ENCODE measurements at regions not wholly inside any gene's neighbourhood (a gene's known extent, or its start where the extent isn't known, plus 50 kb on each side); places are given as distances from the start of the nearest gene placed in this dataset.

- no CpG with 5 or more reads among the region's 1 CpG for WGBS, 2 experiments (ENCODE audit: extremely low coverage in 2 of 2, insufficient read length in 1 of 2)
- no peak overlapping the region for H3K23ac ChIP-seq (ENCODE audit: low read depth, low read length)
- H3K18ac ChIP-seq (ENCODE audit: low read depth, low read length), result no peak overlapping the region
- no peak for ATAC-seq (ENCODE audit: low read depth)
- no peak overlapping the region for H3K4ac ChIP-seq (ENCODE audit: low read depth, low read length)
- dilution Hi-C loops (cut with HindIII; ENCODE audit: low sequenced_read_pairs, unreplicated experiment), result no loop called here
- H3K27ac ChIP-seq (ENCODE audit: insufficient read depth, low read length), result no peak overlapping the region
- H2BK20ac ChIP-seq (ENCODE audit: low read depth, low read length), result no peak overlapping the region
- no peak overlapping the region for H2AFZ ChIP-seq (replicated peaks; ENCODE audit: low read length, poor library complexity)
- in situ Hi-C loops (cut with MboI; ENCODE audit: low sequenced_read_pairs), result no loop called here
- no peak overlapping the region for H3K14ac ChIP-seq (replicated peaks; ENCODE audit: low read depth, low read length)
- no peak overlapping the region for H2BK120ac ChIP-seq (ENCODE audit: low read depth, low read length)
- no peaks in the 10 kb centered on the region for H3K36me3 ChIP-seq (ENCODE audit: control insufficient read depth, insufficient read depth, low read length)
- H3K4me3 ChIP-seq (ENCODE audit: insufficient read depth, low read depth, low read length), result no peak overlapping the region
- H3K27me3 ChIP-seq (ENCODE audit: control insufficient read depth, insufficient read depth, low read length), result no peaks in the 10 kb centered on the region
- H3K9ac ChIP-seq (ENCODE audit: low read depth, low read length), result no peak overlapping the region
- intact Hi-C loops (cut with micrococcal nuclease), result no loop called here
- CTCF ChIA-PET, result no interaction called here
- POLR2A ChIA-PET (ENCODE audit: unreplicated experiment), result no interaction called here
- DNase-seq, result no peak
- no peak overlapping the region for H3K4me2 ChIP-seq (ENCODE audit: low read depth, low read length)
- H2AK9ac ChIP-seq (replicated peaks; ENCODE audit: low read depth, low read length, poor library complexity), result no peak overlapping the region
- H3K9me1 ChIP-seq (ENCODE audit: insufficient read depth, low read length), result no peaks in the 10 kb centered on the region
- no peak overlapping the region for H2BK15ac ChIP-seq (ENCODE audit: low read depth, low read length)
- no peak overlapping the region for H2AK5ac ChIP-seq (ENCODE audit: low read depth, low read length)
- H3K9me3 ChIP-seq (ENCODE audit: control insufficient read depth, insufficient read depth, low read length), result no peaks in the 10 kb centered on the region
- no peak overlapping the region for H4K91ac ChIP-seq (ENCODE audit: insufficient read depth, low read depth, low read length)
- no peaks in the 10 kb centered on the region for H4K20me1 ChIP-seq (ENCODE audit: insufficient read depth, low read length)
- H4K8ac ChIP-seq (ENCODE audit: low read depth in 2 of 2, low read length in 2 of 2), result no peak overlapping the region
- no peak overlapping the region for H2BK5ac ChIP-seq (ENCODE audit: low read depth, low read length, poor library complexity, severe bottlenecking)
- no peaks in the 10 kb centered on the region; a peak in 1 of 4 replicates for H3K79me1 ChIP-seq (ENCODE audit: low read depth in 1 of 2, low read length in 2 of 2)
- H4K5ac ChIP-seq (ENCODE audit: low read depth, low read length), result no peak overlapping the region
- no peak for TF ChIP-seq BHLHE40 (IDR thresholded peaks at IDR 0.05; ENCODE audit: low read depth, low read length)
- TF ChIP-seq POLR2A (IDR thresholded peaks at IDR 0.05; ENCODE audit: low read depth, low read length), result no peak
- no peak for TF ChIP-seq MXI1 (IDR thresholded peaks at IDR 0.05; ENCODE audit: borderline replicate concordance, low read depth, low read length)
- TF ChIP-seq RAD21 (IDR thresholded peaks at IDR 0.05; ENCODE audit: low read length), result no peak
- TF ChIP-seq RFX5 (IDR thresholded peaks at IDR 0.05; ENCODE audit: low read depth, low read length), result no peak
- TF ChIP-seq CTCF (conservative IDR thresholded peaks at IDR 0.05; ENCODE audit: low read depth, low read length), result no peak
- no peak for TF ChIP-seq MAZ (IDR thresholded peaks at IDR 0.05; ENCODE audit: borderline replicate concordance, low read depth, low read length)
- TF ChIP-seq NFE2L2 (IDR thresholded peaks at IDR 0.05; ENCODE audit: low read depth, low read length), result no peak
- TF ChIP-seq SMC3 (IDR thresholded peaks at IDR 0.05; ENCODE audit: low read depth, low read length), result no peak
- no peak for TF ChIP-seq CEBPB (IDR thresholded peaks at IDR 0.05; ENCODE audit: low read depth, low read length)
- TF ChIP-seq ELK1 (IDR thresholded peaks at IDR 0.05; ENCODE audit: borderline replicate concordance, low read depth, low read length), result no peak
- no peak for TF ChIP-seq USF2 (IDR thresholded peaks at IDR 0.05; ENCODE audit: low read depth, low read length)
- no peak for TF ChIP-seq RCOR1 (IDR thresholded peaks at IDR 0.05; ENCODE audit: insufficient replicate concordance, low read length)
- TF ChIP-seq FOS (IDR thresholded peaks at IDR 0.05; ENCODE audit: low read depth, low read length), result no peak
- no peak for TF ChIP-seq CHD1 (IDR thresholded peaks at IDR 0.05; ENCODE audit: low read depth, low read length)
- no peak for TF ChIP-seq MAFK (IDR thresholded peaks at IDR 0.05; ENCODE audit: low read depth, low read length)
- peaks cover 5% of the 10 kb centered on the region; the same call in 1 of the 2 replicates for H3K4me1 ChIP-seq (ENCODE audit: control insufficient read depth, insufficient read depth, low read length)
- BruUV-seq (replicated peaks), result no TSS peak
- no peak overlapping the region for H3K56ac ChIP-seq (ENCODE audit: extremely low read depth, insufficient read depth, low read length)
Observed at GRCh38 chr1:222976453-222976852, 161.6 kb downstream of the DISP1 start.
